Keratinocyte (primary cell): ENCODE measurements at regions not wholly inside any gene's neighbourhood (a gene's known extent, or its start where the extent isn't known, plus 50 kb on each side); places are given as distances from the start of the nearest gene placed in this dataset.

Experiments used
- DNase-seq: peaks from one replicate; pipeline ENCODE4 v3.0.0-alpha.2; 2011; ENCODE audit warnings: low read depth, missing footprints, low spot score
- FAIRE-seq: peaks from 2 replicates; lab custom pipeline; 2011; peaks lifted over from hg19 to GRCh38; lab: Jason Lieb, UNC
- H2AFZ ChIP-seq: 2 replicates; pipeline ENCODE4 v1.6.0; 2012; ENCODE audit warnings: low read length, control low read depth, inconsistent platforms; ENCODE audit not compliant: control insufficient read depth
- H3K27ac ChIP-seq: 2 replicates; pipeline ENCODE4 v1.5.1; 2011; ENCODE audit warnings: low read length; ENCODE audit not compliant: control insufficient read depth, insufficient read depth
- H3K27me3 ChIP-seq: 3 replicates; pipeline ENCODE4 v1.6.0; 2011; ENCODE audit warnings: low read length; ENCODE audit not compliant: control insufficient read depth, insufficient read depth; ENCODE audit errors: extremely low read depth
- H3K36me3 ChIP-seq, 2 experiments: 2 replicates in 1 of 2; 3 replicates in 1 of 2; pipeline ENCODE4 v1.5.1; 2011; ENCODE audit warnings: low read length in 2 of 2, mild to moderate bottlenecking in 1 of 2; ENCODE audit not compliant: control insufficient read depth in 2 of 2, insufficient read depth in 2 of 2; ENCODE audit errors: extremely low read depth in 1 of 2
- H3K4me1 ChIP-seq: 3 replicates; pipeline ENCODE4 v1.5.1; 2011; ENCODE audit warnings: low read length; ENCODE audit not compliant: control insufficient read depth, insufficient read depth; ENCODE audit errors: extremely low read depth
- H3K4me2 ChIP-seq: 3 replicates; pipeline ENCODE4 v1.6.0; 2011; ENCODE audit warnings: low read depth, low read length; ENCODE audit not compliant: control insufficient read depth, insufficient read depth; ENCODE audit errors: extremely low read depth
- H3K4me3 ChIP-seq, 3 experiments: fragments of 200-600 bp in 1 of 3; sonication (generic) in 1 of 3; 2 replicates in 2 of 3; 3 replicates in 1 of 3; pipeline ENCODE4 v1.5.1; 2011 to 2016; ENCODE audit warnings: low read length in 3 of 3, mild to moderate bottlenecking in 3 of 3, control low read depth in 2 of 3, inconsistent platforms in 1 of 3, low read depth in 1 of 3, mixed read lengths in 1 of 3, mixed run types in 1 of 3, moderate library complexity in 1 of 3; ENCODE audit not compliant: control insufficient read depth in 2 of 3, insufficient read depth in 2 of 3; ENCODE audit errors: extremely low read depth in 1 of 3
- H3K79me2 ChIP-seq: 2 replicates; pipeline ENCODE4 v1.6.0; 2012; ENCODE audit warnings: low read length; ENCODE audit not compliant: control insufficient read depth, insufficient read depth
- H3K9ac ChIP-seq: 3 replicates; pipeline ENCODE4 v1.6.0; 2011; ENCODE audit warnings: low read length; ENCODE audit not compliant: control insufficient read depth, insufficient read depth; ENCODE audit errors: extremely low read depth
- H3K9me1 ChIP-seq: 3 replicates; pipeline ENCODE4 v1.6.0; 2011; ENCODE audit warnings: low read length; ENCODE audit not compliant: control insufficient read depth, insufficient read depth; ENCODE audit errors: extremely low read depth
- H3K9me3 ChIP-seq: 2 replicates; pipeline ENCODE4 v1.5.1; 2012; ENCODE audit warnings: low read depth, low read length; ENCODE audit not compliant: control insufficient read depth
- H4K20me1 ChIP-seq: 3 replicates; pipeline ENCODE4 v1.6.0; 2011; ENCODE audit warnings: low read length; ENCODE audit not compliant: control insufficient read depth, insufficient read depth; ENCODE audit errors: extremely low read depth
- EZH2 ChIP-seq: IDR thresholded peaks from one replicate; pipeline ENCODE4 v1.6.1; 2012; ENCODE audit warnings: inconsistent platforms, mild to moderate bottlenecking, low read length, moderate library complexity
- dilution Hi-C: fragments of 300-500 bp; cut with MboI; formaldehyde crosslinking; loops from one replicate; pipeline ENCODE4 v1.7.0; 2020; ENCODE audit warnings: low sequenced_read_pairs; ENCODE audit not compliant: extremely low pct_ligation_motif_present
- TF ChIP-seq, protein P1 (sequence below), 3 experiments: IDR thresholded peaks in 1 of 3; conservative IDR thresholded peaks in 1 of 3; optimal IDR thresholded peaks in 1 of 3; 2 replicates in 2 of 3; 3 replicates in 1 of 3; pipeline versions ENCODE3 to v1.5.1; 2011; ENCODE audit warnings: low read length in 3 of 3, mild to moderate bottlenecking in 3 of 3, moderate library complexity in 2 of 3, control low read depth in 1 of 3, inconsistent platforms in 1 of 3; ENCODE audit not compliant: insufficient read depth in 2 of 3; ENCODE audit errors: extremely low read depth in 1 of 3

DNA sequence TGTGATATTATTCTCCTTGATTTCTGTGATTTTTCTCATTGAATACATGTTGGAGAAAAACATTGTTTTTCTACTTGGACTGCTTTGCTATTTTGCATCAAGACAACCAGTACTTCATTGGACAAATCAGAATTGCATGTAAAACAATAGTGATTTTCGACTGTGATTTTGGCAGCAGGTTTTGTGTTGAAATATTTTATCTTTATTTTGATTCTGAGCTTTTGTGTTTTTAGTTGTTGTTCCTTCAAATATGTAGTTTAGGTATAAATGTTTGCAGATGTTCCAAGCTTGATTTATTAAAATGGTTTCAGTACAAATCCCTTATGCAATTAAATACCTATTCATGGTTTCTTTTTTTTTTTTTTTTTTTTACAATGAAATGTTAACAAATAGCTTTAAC lies 754.1 kb downstream of the DOK5 start:
- dilution Hi-C loops, result no loop called here
- H3K9ac ChIP-seq, result no peak overlapping the region
- TF ChIP-seq EZH2, result no peak
- TF ChIP-seq, protein P1, sequence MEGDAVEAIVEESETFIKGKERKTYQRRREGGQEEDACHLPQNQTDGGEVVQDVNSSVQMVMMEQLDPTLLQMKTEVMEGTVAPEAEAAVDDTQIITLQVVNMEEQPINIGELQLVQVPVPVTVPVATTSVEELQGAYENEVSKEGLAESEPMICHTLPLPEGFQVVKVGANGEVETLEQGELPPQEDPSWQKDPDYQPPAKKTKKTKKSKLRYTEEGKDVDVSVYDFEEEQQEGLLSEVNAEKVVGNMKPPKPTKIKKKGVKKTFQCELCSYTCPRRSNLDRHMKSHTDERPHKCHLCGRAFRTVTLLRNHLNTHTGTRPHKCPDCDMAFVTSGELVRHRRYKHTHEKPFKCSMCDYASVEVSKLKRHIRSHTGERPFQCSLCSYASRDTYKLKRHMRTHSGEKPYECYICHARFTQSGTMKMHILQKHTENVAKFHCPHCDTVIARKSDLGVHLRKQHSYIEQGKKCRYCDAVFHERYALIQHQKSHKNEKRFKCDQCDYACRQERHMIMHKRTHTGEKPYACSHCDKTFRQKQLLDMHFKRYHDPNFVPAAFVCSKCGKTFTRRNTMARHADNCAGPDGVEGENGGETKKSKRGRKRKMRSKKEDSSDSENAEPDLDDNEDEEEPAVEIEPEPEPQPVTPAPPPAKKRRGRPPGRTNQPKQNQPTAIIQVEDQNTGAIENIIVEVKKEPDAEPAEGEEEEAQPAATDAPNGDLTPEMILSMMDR (optimal IDR thresholded peaks at IDR 0.05 in 1 of 3, IDR thresholded peaks at IDR 0.05 in 1 of 3, conservative IDR thresholded peaks at IDR 0.05 in 1 of 3; ENCODE audit: extremely low read depth in 1 of 3, insufficient read depth in 2 of 3, low read length in 3 of 3), result no peak
- no peak overlapping the region for H2AFZ ChIP-seq
- FAIRE-seq, result no peak
- no peak overlapping the region for H3K27ac ChIP-seq
- H3K4me2 ChIP-seq, result no peak overlapping the region
- H3K9me1 ChIP-seq, result no peaks in the 10 kb centered on the region
- H3K9me3 ChIP-seq, result no peaks in the 10 kb centered on the region
- no peak overlapping the region for H3K4me3 ChIP-seq
- H4K20me1 ChIP-seq, result no peaks in the 10 kb centered on the region
- H3K79me2 ChIP-seq, result no peaks in the 10 kb centered on the region
- no peaks in the 10 kb centered on the region for H3K36me3 ChIP-seq
- DNase-seq, result no peak
- H3K4me1 ChIP-seq, result no peaks in the 10 kb centered on the region
- no peaks in the 10 kb centered on the region for H3K27me3 ChIP-seq

DNA sequence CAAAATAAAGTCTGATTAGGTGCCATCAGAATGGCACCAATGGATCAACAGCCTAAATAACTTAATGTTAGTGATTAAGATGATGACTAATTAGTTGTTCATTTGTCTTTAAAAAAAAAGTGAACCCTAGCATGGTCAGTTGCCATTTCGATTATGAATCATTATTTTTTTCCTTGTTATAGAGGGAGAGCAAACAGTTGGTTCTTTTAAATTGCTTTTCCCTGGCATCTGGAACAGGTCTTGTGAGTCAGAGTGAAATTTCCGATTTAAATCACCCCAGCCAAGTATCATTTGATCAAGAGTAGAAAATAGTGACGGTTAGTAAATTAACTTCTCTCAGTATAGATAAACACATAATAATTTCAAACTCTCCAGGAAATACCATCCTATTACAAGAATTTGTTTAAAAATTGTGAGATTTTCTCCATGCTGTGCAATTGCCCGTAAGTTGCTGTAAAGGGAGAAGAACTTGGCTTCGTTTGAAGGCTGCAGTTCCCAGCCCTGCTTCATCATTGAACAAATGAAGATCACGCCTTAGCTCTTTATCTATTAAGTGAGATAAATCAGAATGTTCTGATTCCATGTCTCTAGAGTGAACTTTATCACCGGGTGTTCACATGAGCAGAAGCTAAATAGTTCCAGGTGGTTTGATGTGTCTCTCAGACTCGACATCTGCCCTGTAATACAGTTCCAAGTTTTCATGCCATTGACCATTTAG lies 741.3 kb downstream of the DOK5 start:
- dilution Hi-C loops, result no loop called here
- H3K9me3 ChIP-seq, result no peaks in the 10 kb centered on the region

More for the DNA sequence above, 741.3 kb downstream of the DOK5 start:
- H3K9ac ChIP-seq, result no peak overlapping the region
- H3K79me2 ChIP-seq, result no peaks in the 10 kb centered on the region
- TF ChIP-seq, protein P1 (optimal IDR thresholded peaks at IDR 0.05 in 1 of 3, IDR thresholded peaks at IDR 0.05 in 1 of 3, conservative IDR thresholded peaks at IDR 0.05 in 1 of 3; ENCODE audit: extremely low read depth in 1 of 3, insufficient read depth in 2 of 3, low read length in 3 of 3), result no peak
- no peak for TF ChIP-seq EZH2
- H2AFZ ChIP-seq, result no peak overlapping the region
- no peak overlapping the region for H3K4me2 ChIP-seq
- no peak overlapping the region for H3K4me3 ChIP-seq
- no peaks in the 10 kb centered on the region for H3K9me1 ChIP-seq
- DNase-seq (peak; percentile 40), FAIRE-seq (peak; percentile 48)
- H3K36me3 ChIP-seq, result no peaks in the 10 kb centered on the region
- H3K27ac ChIP-seq, result peak overlapping the region; percentile 23
- H3K4me1 ChIP-seq, result peaks cover 6% of the 10 kb centered on the region
- no peaks in the 10 kb centered on the region for H3K27me3 ChIP-seq
- no peaks in the 10 kb centered on the region for H4K20me1 ChIP-seq
